NCI-H524 (cell line): ENCODE measurements at regions not wholly inside any gene's neighbourhood (a gene's known extent, or its start where the extent isn't known, plus 50 kb on each side); places are given as distances from the start of the nearest gene placed in this dataset.

Source experiments
- DNase-seq, 2 experiments: peaks; one replicate each; lab custom pipeline; 2025; lab: John Stamatoyannopoulos, UW

DNA sequence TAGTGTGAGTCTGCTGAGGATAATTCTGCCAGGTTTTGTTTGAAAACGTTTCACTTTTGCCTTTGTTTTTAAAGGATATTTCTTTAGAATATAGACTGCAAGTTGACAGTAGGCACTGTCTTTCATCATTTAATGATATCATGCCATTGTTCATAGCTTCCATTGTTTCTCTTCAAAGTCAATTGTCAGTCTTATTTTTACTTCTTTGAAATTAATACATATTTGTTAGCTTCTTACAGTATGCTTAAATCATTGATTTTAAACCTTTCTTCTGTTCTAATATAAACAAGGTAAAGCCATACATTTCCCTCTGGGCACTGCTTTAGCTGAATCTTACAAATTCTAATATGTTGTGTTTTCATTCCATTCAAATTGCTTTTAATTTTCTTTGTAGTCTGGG is 62.3 kb upstream of the PARVA start:
- DNase-seq: no peak

- no peak for DNase-seq
These were observed 60.9 kb upstream of the PARVA start for GRCh38 chr11:12316432-12316831.

DNA sequence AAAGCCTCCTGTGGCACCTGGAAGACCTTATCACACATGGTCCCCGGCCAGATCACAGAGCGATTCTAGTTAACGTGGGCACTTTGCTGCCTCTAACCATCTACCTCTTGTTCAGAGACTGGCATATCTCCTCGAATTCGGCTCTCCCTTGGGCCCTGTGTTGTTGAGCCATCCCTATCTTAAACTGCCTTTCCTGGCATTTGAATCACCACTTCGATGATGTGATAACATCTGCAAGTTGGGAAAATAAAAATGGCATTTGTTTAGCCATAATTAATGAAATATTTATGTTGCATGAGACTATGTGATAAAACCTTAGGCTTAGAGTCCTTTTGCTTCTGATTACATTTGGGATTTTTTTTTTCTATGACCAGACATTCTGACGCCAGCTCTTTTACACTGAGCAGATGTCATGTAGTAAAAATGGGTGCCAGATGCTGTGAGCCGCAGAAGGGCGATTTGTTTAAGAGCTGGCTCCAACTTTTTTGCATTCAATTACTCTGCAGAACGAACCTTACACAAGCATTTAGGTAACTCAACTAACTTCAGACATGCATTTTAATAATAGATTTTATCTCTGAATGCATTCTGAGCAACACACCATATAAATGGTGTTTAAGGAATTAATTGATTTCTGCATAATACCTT is 58.5 kb upstream of the PARVA start:
- peak; percentile 86 to 94 for DNase-seq

- DNase-seq: peak; percentile 91 to 97
These were observed 57.9 kb upstream of the PARVA start for GRCh38 chr11:12319461-12319951.

- peak in 1 of 2 experiments; percentile 44 for DNase-seq
These were observed 57.4 kb upstream of the PARVA start for GRCh38 chr11:12319988-12320387.

- DNase-seq: no peak
These were observed 56.0 kb upstream of the PARVA start for GRCh38 chr11:12321217-12321937.

DNA sequence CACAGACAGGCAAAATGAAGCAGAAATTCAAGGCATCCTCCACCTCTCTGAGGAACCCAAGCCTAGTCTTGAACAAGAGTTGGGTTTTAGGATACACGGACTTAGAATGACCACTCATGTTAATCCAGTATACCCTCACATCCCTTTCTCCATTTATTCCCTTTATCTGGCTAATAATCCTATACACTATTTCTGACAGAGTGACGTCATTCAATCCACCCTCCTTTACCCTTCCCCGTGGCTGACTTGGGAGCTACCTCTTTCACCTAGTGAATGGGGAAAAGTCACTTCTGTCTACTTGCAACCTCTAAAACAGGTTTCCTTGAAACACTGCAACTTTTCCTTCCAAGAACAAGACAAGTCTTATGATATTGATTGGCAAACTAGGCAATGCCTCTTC is 52.8 kb upstream of the PARVA start:
- DNase-seq: no peak
